ENCODE measurements at regions not wholly inside any gene's neighbourhood (a gene's known extent, or its start where the extent isn't known, plus 50 kb on each side); places are given as distances from the start of the nearest gene placed in this dataset.

- no peak for TF ChIP-seq EP300 (IDR thresholded peaks at IDR 0.05; ENCODE audit: borderline replicate concordance in 1 of 2, low read depth in 2 of 2, low read length in 2 of 2)
- no peak for TF ChIP-seq RNF2 (IDR thresholded peaks at IDR 0.05; ENCODE audit: borderline replicate concordance, low read depth, low read length, missing control alignments, poor library complexity, severe bottlenecking)
- no peak for TF ChIP-seq POLR2AphosphoS5 (IDR thresholded peaks at IDR 0.05; ENCODE audit: low read depth, low read length)
- TF ChIP-seq CTCF (IDR thresholded peaks at IDR 0.05; ENCODE audit: control extremely low read depth in 1 of 3, insufficient read depth in 1 of 3, low read depth in 1 of 3, low read length in 3 of 3), result no peak
- TF ChIP-seq POLR2A (IDR thresholded peaks at IDR 0.05; ENCODE audit: control extremely low read depth in 1 of 2, low read depth in 2 of 2, low read length in 2 of 2), result no peak
- TF ChIP-seq CEBPB (IDR thresholded peaks at IDR 0.05; ENCODE audit: low read depth, low read length), result no peak
- TF ChIP-seq TAF1 (IDR thresholded peaks at IDR 0.05; ENCODE audit: low read depth, low read length), result no peak
- TF ChIP-seq JUN (IDR thresholded peaks at IDR 0.05; ENCODE audit: low read depth, low read length), result no peak
- no peak for TF ChIP-seq SIRT6 (IDR thresholded peaks at IDR 0.05; ENCODE audit: low read length)
- TF ChIP-seq ZNF274 (IDR thresholded peaks at IDR 0.05; ENCODE audit: borderline replicate concordance, extremely low read depth, low read length), result no peak
- no peak for TF ChIP-seq EGR1 (IDR thresholded peaks at IDR 0.05; ENCODE audit: borderline replicate concordance, low read depth, low read length)
These were observed 764.3 kb downstream of the MTRR start for GRCh38 chr5:8633259-8633658.

Measured in H1 (cell line).